ENCODE measurements at regions not wholly inside any gene's neighbourhood (a gene's known extent, or its start where the extent isn't known, plus 50 kb on each side); places are given as distances from the start of the nearest gene placed in this dataset.

GRCh38 chr17:70355185-70355584 lies 185.9 kb downstream of the KCNJ2 start:
- no peak for TF ChIP-seq CTCF (IDR thresholded peaks at IDR 0.05)
- TF ChIP-seq POLR2AphosphoS5 (IDR thresholded peaks at IDR 0.05; ENCODE audit: insufficient read depth in 1 of 2, low read depth in 1 of 2), result no peak

All from vagina (tissue), 2 donors.